HUES48 (cell line): ENCODE measurements at regions not wholly inside any gene's neighbourhood (a gene's known extent, or its start where the extent isn't known, plus 50 kb on each side); places are given as distances from the start of the nearest gene placed in this dataset.

Source experiments
- H3K27ac ChIP-seq: one replicate; pipeline ENCODE4 v1.7.0; 2013; ENCODE audit warnings: low read depth, low read length, inconsistent platforms
- H3K27me3 ChIP-seq: 2 replicates; pipeline ENCODE4 v1.6.1; 2013; ENCODE audit warnings: mild to moderate bottlenecking, low read length; ENCODE audit not compliant: control insufficient read depth, insufficient read depth
- H3K36me3 ChIP-seq: 2 replicates; pipeline ENCODE4 v1.6.1; 2013; ENCODE audit warnings: low read length; ENCODE audit not compliant: control insufficient read depth, insufficient read depth
- H3K4me1 ChIP-seq: 2 replicates; pipeline ENCODE4 v1.6.1; 2013; ENCODE audit warnings: mild to moderate bottlenecking, low read length; ENCODE audit not compliant: control insufficient read depth, insufficient read depth
- H3K4me3 ChIP-seq: 2 replicates; pipeline ENCODE4 v1.5.1; 2013; ENCODE audit warnings: mild to moderate bottlenecking, low read depth, low read length
- H3K9ac ChIP-seq: 2 replicates; pipeline ENCODE4 v1.6.1; 2013; ENCODE audit warnings: mild to moderate bottlenecking, low read depth, low read length, moderate library complexity
- H3K9me3 ChIP-seq: 2 replicates; pipeline ENCODE4 v1.6.1; 2013; ENCODE audit warnings: low read length; ENCODE audit not compliant: control insufficient read depth, insufficient read depth

GRCh38 chr11:80031014-80031600 is 590.3 kb upstream of the TENM4 start:
- Histone ChIP-seq H3K9ac (no peak overlapping the region), H3K4me1 (no peaks in the 10 kb centered on the region), H3K36me3 (no peaks in the 10 kb centered on the region), H3K9me3 (no peaks in the 10 kb centered on the region), H3K4me3 (no peak overlapping the region), H3K27me3 (no peaks in the 10 kb centered on the region), H3K27ac (no peak overlapping the region)

GRCh38 chr11:80028998-80029397 is 588.2 kb upstream of the TENM4 start:
- H3K27ac ChIP-seq = no peak overlapping the region
- H3K9me3 ChIP-seq = no peaks in the 10 kb centered on the region
- H3K4me1 ChIP-seq = no peaks in the 10 kb centered on the region
- no peak overlapping the region for H3K4me3 ChIP-seq
- H3K27me3 ChIP-seq = no peaks in the 10 kb centered on the region
- no peaks in the 10 kb centered on the region for H3K36me3 ChIP-seq
- no peak overlapping the region for H3K9ac ChIP-seq

GRCh38 chr11:80024119-80024518 is 583.3 kb upstream of the TENM4 start:
- no peaks in the 10 kb centered on the region for H3K36me3 ChIP-seq
- H3K27ac ChIP-seq = no peak overlapping the region
- H3K4me3 ChIP-seq = no peak overlapping the region
- H3K27me3 ChIP-seq = no peaks in the 10 kb centered on the region
- H3K4me1 ChIP-seq = no peaks in the 10 kb centered on the region
- no peak overlapping the region for H3K9ac ChIP-seq
- H3K9me3 ChIP-seq = no peaks in the 10 kb centered on the region

GRCh38 chr11:80023386-80023785 is 582.6 kb upstream of the TENM4 start:
- Histone ChIP-seq H3K36me3 (no peaks in the 10 kb centered on the region), H3K4me3 (no peak overlapping the region), H3K27me3 (no peaks in the 10 kb centered on the region), H3K9ac (no peak overlapping the region), H3K27ac (no peak overlapping the region), H3K9me3 (no peaks in the 10 kb centered on the region), H3K4me1 (no peaks in the 10 kb centered on the region)

GRCh38 chr11:80010536-80010935 is 569.7 kb upstream of the TENM4 start:
- Histone ChIP-seq H3K27me3 (no peaks in the 10 kb centered on the region), H3K9me3 (no peaks in the 10 kb centered on the region), H3K27ac (no peak overlapping the region), H3K4me3 (no peak overlapping the region), H3K9ac (no peak overlapping the region), H3K36me3 (no peaks in the 10 kb centered on the region), H3K4me1 (0 out of 2 replicates have a peak, but pooled peaks cover 3% of the 10 kb centered on the region)

GRCh38 chr11:80009081-80009480 is 568.3 kb upstream of the TENM4 start:
- Histone ChIP-seq H3K27me3 (no peaks in the 10 kb centered on the region), H3K4me1 (0 out of 2 replicates have a peak, but pooled peaks cover 3% of the 10 kb centered on the region), H3K9me3 (no peaks in the 10 kb centered on the region), H3K36me3 (no peaks in the 10 kb centered on the region), H3K27ac (no peak overlapping the region), H3K9ac (no peak overlapping the region), H3K4me3 (no peak overlapping the region)

GRCh38 chr11:80007616-80008015 is 566.8 kb upstream of the TENM4 start:
- no peaks in the 10 kb centered on the region for H3K36me3 ChIP-seq
- H3K4me1 ChIP-seq = 0 out of 2 replicates have a peak, but pooled peaks cover 3% of the 10 kb centered on the region
- no peak overlapping the region for H3K4me3 ChIP-seq
- no peaks in the 10 kb centered on the region for H3K27me3 ChIP-seq
- no peaks in the 10 kb centered on the region for H3K9me3 ChIP-seq
- no peak overlapping the region for H3K27ac ChIP-seq
- H3K9ac ChIP-seq = no peak overlapping the region

- Histone ChIP-seq H3K27ac (no peak overlapping the region), H3K27me3 (no peaks in the 10 kb centered on the region), H3K9ac (no peak overlapping the region), H3K4me3 (no peak overlapping the region), H3K4me1 (no peaks in the 10 kb centered on the region), H3K36me3 (no peaks in the 10 kb centered on the region), H3K9me3 (no peaks in the 10 kb centered on the region)
Measured at GRCh38 chr11:79990141-79990540, 549.3 kb upstream of the TENM4 start.

GRCh38 chr11:79982185-79982584 is 541.4 kb upstream of the TENM4 start:
- H3K4me1 ChIP-seq = peaks cover 7% of the 10 kb centered on the region
- no peaks in the 10 kb centered on the region for H3K27me3 ChIP-seq
- H3K36me3 ChIP-seq = no peaks in the 10 kb centered on the region
- no peak overlapping the region for H3K27ac ChIP-seq
- no peaks in the 10 kb centered on the region for H3K9me3 ChIP-seq
- H3K9ac ChIP-seq = no peak overlapping the region
- H3K4me3 ChIP-seq = no peak overlapping the region

- Histone ChIP-seq H3K4me3 (no peak overlapping the region), H3K4me1 (peaks cover 7% of the 10 kb centered on the region), H3K9me3 (no peaks in the 10 kb centered on the region), H3K9ac (no peak overlapping the region), H3K27ac (no peak overlapping the region), H3K36me3 (no peaks in the 10 kb centered on the region), H3K27me3 (no peaks in the 10 kb centered on the region)
Measured at GRCh38 chr11:79980916-79981315, 540.1 kb upstream of the TENM4 start.

GRCh38 chr11:79973721-79974617 is 533.1 kb upstream of the TENM4 start:
- H3K4me1 ChIP-seq = peaks cover 9% of the 10 kb centered on the region
- no peaks in the 10 kb centered on the region for H3K36me3 ChIP-seq
- H3K27me3 ChIP-seq = no peaks in the 10 kb centered on the region
- no peak overlapping the region for H3K9ac ChIP-seq
- no peaks in the 10 kb centered on the region for H3K9me3 ChIP-seq
- H3K27ac ChIP-seq = no peak overlapping the region
- no peak overlapping the region for H3K4me3 ChIP-seq
